ENCODE measurements at regions not wholly inside any gene's neighbourhood (a gene's known extent, or its start where the extent isn't known, plus 50 kb on each side); places are given as distances from the start of the nearest gene placed in this dataset.

DNA sequence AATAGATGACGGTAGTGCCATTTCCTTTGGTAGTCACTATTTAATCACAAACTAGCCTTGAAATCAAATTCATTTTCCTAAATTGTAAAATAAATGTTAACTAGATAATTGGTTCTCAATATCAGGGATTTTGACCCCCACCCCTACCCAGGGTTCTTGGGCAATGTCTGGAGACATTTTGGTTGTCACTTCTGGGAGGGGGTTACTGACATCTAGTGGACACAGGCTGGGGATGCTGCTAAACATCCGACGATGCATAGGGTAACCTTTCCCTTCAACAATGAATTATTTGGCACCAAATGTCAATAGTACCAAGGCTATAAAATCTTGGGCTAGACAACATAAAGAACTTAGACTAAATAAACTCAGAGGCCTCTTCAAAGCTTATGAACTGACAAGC lies 285.8 kb upstream of the TRPC5 start:
- BruUV-seq (replicated peaks) = no TSS peak
- TF ChIP-seq CHD1 (IDR thresholded peaks at IDR 0.05; ENCODE audit: low read depth, low read length) (no peak), RCOR1 (IDR thresholded peaks at IDR 0.05; ENCODE audit: insufficient replicate concordance, low read length) (no peak), RAD21 (IDR thresholded peaks at IDR 0.05; ENCODE audit: low read length) (peak; percentile 42), MAFK (IDR thresholded peaks at IDR 0.05; ENCODE audit: low read depth, low read length) (no peak), SMC3 (IDR thresholded peaks at IDR 0.05; ENCODE audit: low read depth, low read length) (0 out of 2 replicates have a peak, but pooled peaks have one; percentile 11)
- TF ChIP-seq, protein P1, sequence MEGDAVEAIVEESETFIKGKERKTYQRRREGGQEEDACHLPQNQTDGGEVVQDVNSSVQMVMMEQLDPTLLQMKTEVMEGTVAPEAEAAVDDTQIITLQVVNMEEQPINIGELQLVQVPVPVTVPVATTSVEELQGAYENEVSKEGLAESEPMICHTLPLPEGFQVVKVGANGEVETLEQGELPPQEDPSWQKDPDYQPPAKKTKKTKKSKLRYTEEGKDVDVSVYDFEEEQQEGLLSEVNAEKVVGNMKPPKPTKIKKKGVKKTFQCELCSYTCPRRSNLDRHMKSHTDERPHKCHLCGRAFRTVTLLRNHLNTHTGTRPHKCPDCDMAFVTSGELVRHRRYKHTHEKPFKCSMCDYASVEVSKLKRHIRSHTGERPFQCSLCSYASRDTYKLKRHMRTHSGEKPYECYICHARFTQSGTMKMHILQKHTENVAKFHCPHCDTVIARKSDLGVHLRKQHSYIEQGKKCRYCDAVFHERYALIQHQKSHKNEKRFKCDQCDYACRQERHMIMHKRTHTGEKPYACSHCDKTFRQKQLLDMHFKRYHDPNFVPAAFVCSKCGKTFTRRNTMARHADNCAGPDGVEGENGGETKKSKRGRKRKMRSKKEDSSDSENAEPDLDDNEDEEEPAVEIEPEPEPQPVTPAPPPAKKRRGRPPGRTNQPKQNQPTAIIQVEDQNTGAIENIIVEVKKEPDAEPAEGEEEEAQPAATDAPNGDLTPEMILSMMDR (conservative IDR thresholded peaks at IDR 0.05; ENCODE audit: low read depth, low read length) = peak; percentile 31; the same call in 1 of the 2 replicates
- H4K20me1 ChIP-seq (ENCODE audit: insufficient read depth, low read length) = no peaks in the 10 kb centered on the region
- no peak for DNase-seq
- no peak overlapping the region for H3K4ac ChIP-seq (ENCODE audit: low read depth, low read length)
- H3K9me1 ChIP-seq (ENCODE audit: insufficient read depth, low read length) = no peaks in the 10 kb centered on the region
- no peak overlapping the region for H3K9ac ChIP-seq (ENCODE audit: low read depth, low read length)
- intact Hi-C loops (cut with micrococcal nuclease) (loop anchor here (5.0 to 10.0 kb wide), 2 partner anchors 266 to 501 kb away; no protein-coding TSS in a partner anchor), dilution Hi-C loops (cut with HindIII; ENCODE audit: low sequenced_read_pairs, unreplicated experiment) (no loop called here), in situ Hi-C loops (cut with MboI; ENCODE audit: low sequenced_read_pairs) (no loop called here)
- no peak overlapping the region for H3K56ac ChIP-seq (ENCODE audit: extremely low read depth, insufficient read depth, low read length)
- no peak overlapping the region for H3K4me3 ChIP-seq (ENCODE audit: insufficient read depth, low read depth, low read length)
- no peak overlapping the region for H2BK15ac ChIP-seq (ENCODE audit: low read depth, low read length)
- no peak overlapping the region for H4K5ac ChIP-seq (ENCODE audit: low read depth, low read length)
- no peak overlapping the region for H4K91ac ChIP-seq (ENCODE audit: insufficient read depth, low read depth, low read length)
- ChIA-PET CTCF (no interaction called here), POLR2A (ENCODE audit: unreplicated experiment) (no interaction called here)
- no peak for ATAC-seq (ENCODE audit: low read depth)
- no peak overlapping the region for H2BK5ac ChIP-seq (ENCODE audit: low read depth, low read length, poor library complexity, severe bottlenecking)
- no peak overlapping the region for H3K14ac ChIP-seq (replicated peaks; ENCODE audit: low read depth, low read length)
- no peak overlapping the region for H2AFZ ChIP-seq (replicated peaks; ENCODE audit: low read length, poor library complexity)
- no peak overlapping the region for H2BK120ac ChIP-seq (ENCODE audit: low read depth, low read length)
- H3K27me3 ChIP-seq (ENCODE audit: control insufficient read depth, insufficient read depth, low read length) = peaks cover 3% of the 10 kb centered on the region; the same call in 1 of the 2 replicates
- no peak overlapping the region for H2BK20ac ChIP-seq (ENCODE audit: low read depth, low read length)
- H3K36me3 ChIP-seq (ENCODE audit: control insufficient read depth, insufficient read depth, low read length) = no peaks in the 10 kb centered on the region
- H3K4me2 ChIP-seq (ENCODE audit: low read depth, low read length) = no peak overlapping the region
- no peak overlapping the region for H3K27ac ChIP-seq (ENCODE audit: insufficient read depth, low read length)
- no peak overlapping the region for H3K18ac ChIP-seq (ENCODE audit: low read depth, low read length)
- no CpG with 5 or more reads among the region's 3 CpGs for WGBS, 2 experiments (ENCODE audit: extremely low coverage in 2 of 2, insufficient read length in 1 of 2)
- no peaks in the 10 kb centered on the region for H3K4me1 ChIP-seq (ENCODE audit: control insufficient read depth, insufficient read depth, low read length)
- no peaks in the 10 kb centered on the region for H3K79me1 ChIP-seq (ENCODE audit: low read depth in 1 of 2, low read length in 2 of 2)
- no peak overlapping the region for H2AK5ac ChIP-seq (ENCODE audit: low read depth, low read length)
- H4K8ac ChIP-seq (ENCODE audit: low read depth in 2 of 2, low read length in 2 of 2) = no peak overlapping the region
- no peak overlapping the region for H3K23ac ChIP-seq (ENCODE audit: low read depth, low read length)
- H2AK9ac ChIP-seq (replicated peaks; ENCODE audit: low read depth, low read length, poor library complexity) = no peak overlapping the region
- H3K9me3 ChIP-seq (ENCODE audit: control insufficient read depth, insufficient read depth, low read length) = no peaks in the 10 kb centered on the region
